Hematopoietic multipotent progenitor cell treated with erythropoietin and hydrocortisone succinate and interleukin-3 and kit ligand, for 6 days (in vitro differentiated cells): ENCODE measurements at regions not wholly inside any gene's neighbourhood (a gene's known extent, or its start where the extent isn't known, plus 50 kb on each side); places are given as distances from the start of the nearest gene placed in this dataset.
"Not testable (repeated sequence)": the region's sequence is repeated elsewhere in the genome, so short reads cannot be mapped to it uniquely, and the experiment has no call there.

Experiments
- DNase-seq: peaks from one replicate; pipeline ENCODE4 v3.0.0-alpha.2; 2015

DNA sequence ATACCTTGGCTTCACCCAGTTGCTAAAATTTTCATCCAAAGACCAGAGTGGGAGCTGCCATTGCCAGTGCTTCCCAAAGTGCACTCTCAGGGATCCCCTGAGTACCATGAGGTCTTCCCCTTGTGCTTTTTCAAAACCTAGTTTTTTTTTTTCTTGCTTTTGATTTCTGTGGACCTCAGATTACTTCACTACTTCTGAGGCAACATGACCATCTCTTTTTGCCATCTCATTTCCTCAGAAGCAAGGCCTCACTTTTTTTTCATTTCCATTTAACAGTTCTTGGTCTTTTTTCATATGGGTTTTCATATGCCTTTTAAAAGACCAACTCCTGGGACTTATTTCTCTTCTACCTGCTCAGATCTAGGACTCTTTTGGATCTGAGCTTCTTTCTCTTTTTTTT is 64.1 kb upstream of the MMS22L start:
- peak; percentile 21 for DNase-seq

- DNase-seq, result no peak
These were observed 78.3 kb upstream of the MMS22L start for GRCh38 chr6:97361286-97361685.

DNA sequence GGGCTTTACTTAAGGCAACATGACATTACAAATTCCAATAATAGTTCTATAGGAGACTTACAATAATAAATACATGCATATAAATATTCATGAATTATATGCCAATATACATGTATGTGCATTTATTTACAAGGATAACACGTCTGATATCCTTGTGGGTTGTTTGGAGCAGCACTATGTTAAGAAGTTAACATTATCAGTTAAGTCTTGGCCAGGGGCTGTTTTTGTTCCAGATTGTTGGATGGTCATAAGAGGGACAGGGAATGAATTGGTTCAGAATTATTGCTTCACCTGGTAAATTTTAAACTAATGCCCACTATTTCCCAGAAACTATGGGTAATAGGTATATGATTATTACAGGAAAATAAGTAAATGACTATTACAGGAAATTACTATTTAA is 81.3 kb upstream of the MMS22L start:
- no peak for DNase-seq

DNA sequence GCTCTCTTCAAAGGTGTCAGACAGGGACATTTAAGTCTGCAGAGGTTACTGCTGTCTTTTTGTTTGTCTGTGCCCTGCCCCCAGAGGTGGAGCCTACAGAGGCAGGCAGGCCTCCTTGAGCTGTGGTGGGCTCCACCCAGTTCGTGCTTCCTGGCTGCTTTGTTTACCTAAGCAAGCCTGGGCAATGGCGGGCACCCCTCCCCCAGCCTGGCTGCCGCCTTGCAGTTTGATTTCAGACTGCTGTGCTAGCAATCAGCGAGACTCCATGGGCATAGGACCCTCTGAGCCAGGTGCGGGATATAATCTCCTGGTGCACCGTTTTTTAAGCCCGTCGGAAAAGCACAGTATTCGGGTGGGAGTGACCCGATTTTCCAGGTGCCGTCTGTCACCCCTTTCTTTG is 99.1 kb upstream of the MMS22L start:
- not testable (repeated sequence) for DNase-seq

GRCh38 chr6:97392735-97393134 is 109.7 kb upstream of the MMS22L start:
- DNase-seq, result no peak

DNA sequence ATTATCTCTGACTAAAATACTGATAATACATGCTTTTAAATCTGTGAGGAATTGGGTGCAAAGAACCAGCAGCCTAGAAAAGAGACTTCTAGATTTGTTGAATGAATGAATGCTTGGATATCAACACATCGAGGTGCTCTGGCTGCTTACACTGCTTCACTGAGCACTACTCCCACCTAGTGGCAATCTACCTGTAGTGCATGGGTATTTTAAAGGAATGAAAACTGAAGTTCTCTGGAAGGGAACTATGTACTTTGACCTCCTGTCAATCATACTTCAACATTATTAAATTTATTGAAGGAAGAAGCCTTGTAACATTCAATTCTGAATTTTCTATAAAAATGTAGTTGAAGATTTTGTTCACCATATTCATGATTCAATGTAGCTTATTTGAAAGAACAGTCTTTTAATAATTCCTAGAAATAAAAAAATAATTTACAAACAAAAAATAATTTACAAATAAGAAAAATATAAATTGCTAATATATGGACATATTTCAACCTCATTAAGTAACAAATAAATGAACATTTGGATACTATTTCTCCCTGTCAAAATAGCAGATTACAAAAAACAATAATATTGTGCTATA is 111.2 kb upstream of the MMS22L start:
- DNase-seq, result peak; percentile 78

- DNase-seq, result no peak
These were observed 113.9 kb upstream of the MMS22L start for GRCh38 chr6:97396880-97397279.

GRCh38 chr6:97399208-97399607 is 116.2 kb upstream of the MMS22L start:
- peak; percentile 16 for DNase-seq

DNA sequence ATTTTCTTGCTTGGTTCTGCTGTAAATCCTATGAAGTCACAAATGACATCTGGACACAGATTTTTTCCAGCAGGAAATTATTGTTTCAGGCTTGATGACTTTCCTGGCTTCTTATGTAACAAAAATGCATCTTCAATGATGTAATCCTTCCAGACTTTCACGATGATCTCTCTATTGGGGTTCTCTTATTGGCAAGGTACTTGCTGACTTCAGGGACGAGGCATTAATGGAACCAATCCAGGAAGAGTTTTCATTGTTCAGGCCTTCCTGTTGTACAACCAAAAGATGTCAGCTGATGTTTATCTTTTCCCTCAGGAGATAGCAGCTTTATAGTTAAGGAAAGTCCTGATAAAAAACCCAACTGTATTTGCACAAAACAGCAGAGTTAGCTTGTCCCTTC is 118.5 kb upstream of the MMS22L start:
- no peak for DNase-seq

GRCh38 chr6:97405818-97406409 is 122.9 kb upstream of the MMS22L start:
- no peak for DNase-seq

- no peak for DNase-seq
These were observed 123.6 kb upstream of the MMS22L start for GRCh38 chr6:97406633-97407032.

DNA sequence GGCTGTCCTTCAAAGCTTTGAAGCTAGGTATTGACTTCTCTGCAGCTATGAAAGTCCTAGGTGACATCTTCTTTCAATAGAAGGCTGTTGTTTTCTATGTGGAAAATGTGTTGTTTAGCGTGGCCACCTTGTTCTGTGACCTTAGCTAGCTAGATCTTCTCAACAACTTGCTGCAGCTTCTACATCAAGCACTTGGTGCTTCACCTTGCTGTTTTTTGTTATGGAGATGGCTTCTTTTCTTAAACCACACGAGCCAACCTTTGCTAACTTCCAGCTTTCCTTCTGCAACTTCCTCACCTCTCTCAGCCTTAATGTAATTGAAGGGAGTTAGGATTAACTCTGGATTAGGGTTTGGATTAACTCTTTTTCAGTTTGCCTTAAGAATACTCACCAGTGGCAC is 128.6 kb upstream of the MMS22L start:
- no peak for DNase-seq

- no peak for DNase-seq
These were observed 129.5 kb upstream of the MMS22L start for GRCh38 chr6:97412511-97412910.

GRCh38 chr6:97422171-97422570 is 139.2 kb upstream of the MMS22L start:
- DNase-seq, result no peak

GRCh38 chr6:97423190-97423589 is 140.2 kb upstream of the MMS22L start:
- no peak for DNase-seq

- no peak for DNase-seq
These were observed 144.6 kb upstream of the MMS22L start for GRCh38 chr6:97427648-97428047.

DNA sequence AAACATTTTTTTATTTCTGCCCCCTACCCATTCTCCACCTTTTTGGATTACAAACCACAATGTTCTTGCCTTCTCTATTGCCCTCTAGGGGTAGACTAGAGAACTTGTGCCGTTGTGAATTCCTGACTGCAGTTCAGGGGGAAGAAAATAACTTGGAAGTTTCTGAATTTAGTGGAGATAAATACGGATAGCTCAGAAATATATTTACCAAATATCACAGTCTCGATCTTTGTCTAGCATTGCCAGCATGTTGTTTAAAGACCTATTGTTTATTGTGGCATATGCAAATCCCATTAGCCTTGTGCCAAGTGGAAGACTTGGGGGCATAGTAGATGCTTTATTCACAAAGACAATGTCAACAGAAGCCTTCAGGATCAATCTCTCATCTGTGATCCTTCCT is 154.1 kb upstream of the MMS22L start:
- peak; percentile 48 for DNase-seq

GRCh38 chr6:97438011-97438671 is 155.1 kb upstream of the MMS22L start:
- DNase-seq, result no peak

DNA sequence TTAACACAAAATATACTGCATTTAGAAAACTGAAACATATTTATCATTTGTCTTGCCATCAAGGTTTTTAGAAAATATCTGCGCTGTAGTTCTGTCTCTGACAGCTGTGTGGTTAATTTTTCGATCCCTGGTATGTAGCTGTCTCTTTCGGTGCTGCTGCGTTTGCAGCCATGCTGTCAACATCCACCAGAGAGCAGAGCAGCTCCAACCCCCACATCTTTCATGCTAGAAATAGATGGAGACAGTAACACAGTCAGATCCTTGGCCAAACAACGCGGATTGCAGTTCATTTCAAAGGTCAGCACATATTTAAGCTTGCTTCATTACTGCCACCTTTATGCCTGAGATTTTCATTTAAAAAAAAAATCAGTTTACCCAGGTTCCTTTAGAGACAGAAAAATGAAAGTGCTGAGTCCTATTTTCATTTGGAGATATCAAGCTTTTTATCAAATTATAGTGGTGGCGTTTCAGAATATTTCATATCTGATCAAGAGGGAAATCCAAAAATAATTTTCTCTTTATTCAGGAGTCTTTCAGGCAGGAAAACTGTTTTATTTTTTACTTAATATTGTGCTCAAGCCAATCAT is 157.7 kb upstream of the MMS22L start:
- peak; percentile 1 for DNase-seq

- no peak for DNase-seq
These were observed 160.5 kb upstream of the MMS22L start for GRCh38 chr6:97443408-97444080.

DNA sequence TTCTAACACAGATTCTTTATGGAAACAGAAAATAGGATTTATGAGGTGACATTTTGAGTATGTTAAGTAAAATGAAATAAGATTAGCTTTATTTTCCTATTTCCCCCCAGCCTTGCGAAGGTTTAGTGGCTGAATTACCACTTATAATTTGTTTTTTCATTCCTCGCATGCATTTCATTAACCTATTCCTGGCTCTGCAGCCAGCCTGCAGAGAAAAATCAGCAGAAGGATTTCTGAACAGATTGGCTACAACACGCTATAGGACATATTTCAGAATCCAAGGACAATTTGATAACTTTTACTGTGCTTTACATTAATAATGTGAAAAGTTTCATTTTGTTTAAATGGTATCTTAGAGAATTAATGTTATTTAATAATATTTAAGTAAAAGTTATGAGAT is 162.4 kb upstream of the MMS22L start:
- no peak for DNase-seq

GRCh38 chr6:97449444-97449966 is 166.5 kb upstream of the MMS22L start:
- no peak for DNase-seq

DNA sequence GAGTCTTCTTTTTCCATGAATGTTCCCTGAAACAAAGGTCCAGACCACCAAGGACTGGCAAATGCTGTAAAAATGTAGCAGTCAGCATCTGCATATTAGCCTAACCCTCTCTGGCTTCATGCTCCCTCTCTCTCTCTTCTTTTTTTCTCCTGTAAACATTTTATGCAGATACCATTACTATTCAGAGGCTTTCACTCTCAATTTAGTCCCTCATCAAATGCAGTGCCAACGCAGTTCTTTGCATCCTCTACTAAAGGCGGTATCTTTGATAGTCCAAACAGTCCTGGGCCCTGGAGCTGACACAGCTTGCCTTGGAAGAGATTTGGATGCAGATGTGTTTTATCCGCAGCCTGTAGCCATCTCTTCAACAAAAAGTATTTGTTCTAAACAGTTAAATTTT is 167.1 kb upstream of the MMS22L start:
- DNase-seq, result no peak

DNA sequence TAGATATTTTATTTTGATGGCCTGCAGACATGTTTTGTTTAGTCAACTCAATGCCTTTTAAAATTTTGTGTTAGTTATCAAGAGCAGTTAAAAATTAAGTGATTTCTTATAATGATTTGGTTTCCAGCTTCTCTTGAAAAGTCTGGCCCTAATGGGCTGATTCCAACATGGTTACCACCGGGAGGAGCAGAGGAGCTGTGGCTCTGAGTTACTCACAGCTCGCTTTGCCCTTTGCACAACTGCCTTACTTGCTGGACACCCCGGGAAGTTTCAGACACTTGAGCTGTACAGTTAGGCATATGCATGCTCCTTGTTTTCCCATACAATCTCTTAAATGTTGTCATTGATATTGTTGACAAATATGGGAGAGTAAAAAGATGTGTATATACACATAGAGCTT is 173.1 kb upstream of the MMS22L start:
- DNase-seq, result no peak
